MM.1S (cell line): ENCODE measurements at regions not wholly inside any gene's neighbourhood (a gene's known extent, or its start where the extent isn't known, plus 50 kb on each side); places are given as distances from the start of the nearest gene placed in this dataset.
"Not testable (repeated sequence)": the region's sequence is repeated elsewhere in the genome, so short reads cannot be mapped to it uniquely, and the experiment has no call there.

Source experiments
- CTCF ChIP-seq: fragments of 300-600 bp; sonication (generic); IDR thresholded peaks from 2 replicates; pipeline ENCODE4 v1.5.1; 2016; ENCODE audit warnings: antibody characterized with exemption, low read length, mixed read lengths
- EZH2 ChIP-seq: fragments of 300-600 bp; sonication (generic); optimal IDR thresholded peaks from 2 replicates; pipeline ENCODE3; 2017; ENCODE audit warnings: low read depth, mild to moderate bottlenecking, antibody characterized with exemption, low read length, mixed read lengths
- EZH2phosphoT487 ChIP-seq: fragments of 300-600 bp; sonication (generic); IDR thresholded peaks from 2 replicates; pipeline ENCODE4 v1.6.1; 2018; ENCODE audit warnings: antibody characterized with exemption, low read length

GRCh38 chr12:87531213-87531612, 498.0 kb downstream of the C12orf50 start:
- TF ChIP-seq CTCF, EZH2, EZH2phosphoT487: not testable (repeated sequence)
